ENCODE measurements at regions not wholly inside any gene's neighbourhood (a gene's known extent, or its start where the extent isn't known, plus 50 kb on each side); places are given as distances from the start of the nearest gene placed in this dataset.

GRCh38 chr11:25886036-25886435, 445.9 kb upstream of the ANO3 start:
- DNase-seq (ENCODE audit: low read depth): no peak

GRCh38 chr11:25890626-25891260, 441.2 kb upstream of the ANO3 start:
- no peak for DNase-seq (ENCODE audit: low read depth)

- DNase-seq (ENCODE audit: low read depth): no peak
Observed at GRCh38 chr11:25891960-25892359, 440.0 kb upstream of the ANO3 start.

GRCh38 chr11:25899617-25900160, 432.2 kb upstream of the ANO3 start:
- DNase-seq (ENCODE audit: low read depth): no peak

GRCh38 chr11:25900814-25901213, 431.1 kb upstream of the ANO3 start:
- DNase-seq (ENCODE audit: low read depth): no peak

GRCh38 chr11:25901415-25901814, 430.5 kb upstream of the ANO3 start:
- no peak for DNase-seq (ENCODE audit: low read depth)

- no peak for DNase-seq (ENCODE audit: low read depth)
Observed at GRCh38 chr11:25902476-25902875, 429.5 kb upstream of the ANO3 start.

- DNase-seq (ENCODE audit: low read depth): no peak
Observed at GRCh38 chr11:25908726-25909125, 423.2 kb upstream of the ANO3 start.

- DNase-seq (ENCODE audit: low read depth): no peak
Observed at GRCh38 chr11:25910086-25910485, 421.8 kb upstream of the ANO3 start.

GRCh38 chr11:25920356-25920755, 411.6 kb upstream of the ANO3 start:
- DNase-seq (ENCODE audit: low read depth): no peak

- no peak for DNase-seq (ENCODE audit: low read depth)
Observed at GRCh38 chr11:25924586-25924985, 407.3 kb upstream of the ANO3 start.

GRCh38 chr11:25925359-25925758, 406.6 kb upstream of the ANO3 start:
- no peak for DNase-seq (ENCODE audit: low read depth)

GRCh38 chr11:25927411-25927953, 404.4 kb upstream of the ANO3 start:
- no peak for DNase-seq (ENCODE audit: low read depth)

- DNase-seq (ENCODE audit: low read depth): no peak
Observed at GRCh38 chr11:25928076-25928475, 403.9 kb upstream of the ANO3 start.

GRCh38 chr11:25938952-25939351, 393.0 kb upstream of the ANO3 start:
- DNase-seq (ENCODE audit: low read depth): no peak

- DNase-seq (ENCODE audit: low read depth): no peak
Observed at GRCh38 chr11:25939691-25940090, 392.2 kb upstream of the ANO3 start.

- DNase-seq (ENCODE audit: low read depth): no peak
Observed at GRCh38 chr11:25941353-25941752, 390.6 kb upstream of the ANO3 start.

- no peak for DNase-seq (ENCODE audit: low read depth)
Observed at GRCh38 chr11:25943031-25943430, 388.9 kb upstream of the ANO3 start.

- no peak for DNase-seq (ENCODE audit: low read depth)
Observed at GRCh38 chr11:25943777-25944661, 387.9 kb upstream of the ANO3 start.

- no peak for DNase-seq (ENCODE audit: low read depth)
Observed at GRCh38 chr11:25949918-25950317, 382.0 kb upstream of the ANO3 start.

GRCh38 chr11:25953006-25953405, 378.9 kb upstream of the ANO3 start:
- no peak for DNase-seq (ENCODE audit: low read depth)

- no peak for DNase-seq (ENCODE audit: low read depth)
Observed at GRCh38 chr11:25958045-25958444, 373.9 kb upstream of the ANO3 start.

GRCh38 chr11:25961539-25961938, 370.4 kb upstream of the ANO3 start:
- peak; percentile 9 for DNase-seq (ENCODE audit: low read depth)
